ENCODE measurements at regions not wholly inside any gene's neighbourhood (a gene's known extent, or its start where the extent isn't known, plus 50 kb on each side); places are given as distances from the start of the nearest gene placed in this dataset.
"Not testable (repeated sequence)": the region's sequence is repeated elsewhere in the genome, so short reads cannot be mapped to it uniquely, and the experiment has no call there.

- ChIA-PET CTCF (no interaction called here), POLR2A (ENCODE audit: unreplicated experiment) (interaction anchor here (0.6 to 0.7 kb wide), 2 partner anchors 35 to 95 kb away, joined by 3 read pairs; no protein-coding TSS in a partner anchor)
- TF ChIP-seq EZH2 (IDR thresholded peaks at IDR 0.05; ENCODE audit: low read depth) (no peak), CTCF (conservative IDR thresholded peaks at IDR 0.05) (no peak)
- no TSS peak for BruUV-seq (replicated peaks)
- Histone ChIP-seq H3K36me3 (ENCODE audit: low read depth) (0 out of 2 replicates have a peak, but pooled peaks cover 7% of the 10 kb centered on the region), H3K4me3 (no peak overlapping the region), H3K4me1 (replicated peaks; ENCODE audit: insufficient read depth) (peaks cover 30% of the 10 kb centered on the region), H3K27me3 (ENCODE audit: insufficient read depth, low read depth) (no peaks in the 10 kb centered on the region), H3K27ac (peak overlapping the region; percentile 36), H3F3A (ENCODE audit: insufficient read depth, low read depth) (peaks cover 15% of the 10 kb centered on the region), H3K79me2 (ENCODE audit: low read depth) (no peaks in the 10 kb centered on the region), H2AFZ (no peak overlapping the region), H3K9me2 (ENCODE audit: insufficient read depth) (no peaks in the 10 kb centered on the region), H3K9me3 (ENCODE audit: insufficient read depth, low read depth) (no peaks in the 10 kb centered on the region), H3K4me2 (peak overlapping the region; percentile 32), H4K20me1 (ENCODE audit: insufficient read depth) (no peaks in the 10 kb centered on the region)
- no peak for DNase-seq
- intact Hi-C loops (cut with micrococcal nuclease; ENCODE audit: unreplicated experiment) = no loop called here
Measured at GRCh38 chr20:48019940-48020339, 234.7 kb upstream of the SULF2 start.

DNA sequence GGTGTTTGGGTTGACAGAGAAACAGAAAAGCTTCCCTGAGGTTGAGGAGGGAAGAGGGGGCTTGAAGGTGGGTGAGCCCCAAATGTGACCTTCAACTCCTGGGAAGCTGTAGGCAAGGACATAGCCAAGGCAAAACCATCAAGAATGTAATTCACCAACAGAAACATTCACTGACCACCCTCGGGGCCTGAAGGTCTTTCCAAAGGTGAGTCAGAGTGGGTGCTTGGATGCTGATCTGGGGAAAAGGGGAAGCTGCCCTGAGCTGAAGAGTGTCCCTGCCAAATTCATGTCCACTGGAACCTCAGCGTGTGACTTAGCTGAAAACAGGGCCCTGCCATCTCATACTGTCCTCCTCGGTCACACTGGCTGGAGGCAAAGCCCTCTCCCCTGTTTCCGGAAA is 234.2 kb upstream of the SULF2 start:
- ChIA-PET POLR2A (ENCODE audit: unreplicated experiment) (interaction anchor here (0.6 to 0.7 kb wide), 2 partner anchors 35 to 94 kb away, joined by 3 read pairs; no protein-coding TSS in a partner anchor), CTCF (no interaction called here)
- Histone ChIP-seq H3K27ac (peak overlapping the region; percentile 36), H3F3A (ENCODE audit: insufficient read depth, low read depth) (peaks cover 11% of the 10 kb centered on the region), H3K4me3 (no peak overlapping the region), H4K20me1 (ENCODE audit: insufficient read depth) (no peaks in the 10 kb centered on the region), H3K79me2 (ENCODE audit: low read depth) (no peaks in the 10 kb centered on the region), H3K27me3 (ENCODE audit: insufficient read depth, low read depth) (no peaks in the 10 kb centered on the region), H3K4me2 (peak overlapping the region; percentile 32), H3K4me1 (replicated peaks; ENCODE audit: insufficient read depth) (peaks cover 25% of the 10 kb centered on the region), H3K36me3 (ENCODE audit: low read depth) (0 out of 2 replicates have a peak, but pooled peaks cover 7% of the 10 kb centered on the region), H3K9me2 (ENCODE audit: insufficient read depth) (no peaks in the 10 kb centered on the region), H3K9me3 (ENCODE audit: insufficient read depth, low read depth) (no peaks in the 10 kb centered on the region), H2AFZ (no peak overlapping the region)
- no peak for TF ChIP-seq EZH2 (IDR thresholded peaks at IDR 0.05; ENCODE audit: low read depth)
- no peak for TF ChIP-seq CTCF (conservative IDR thresholded peaks at IDR 0.05)
- no TSS peak for BruUV-seq (replicated peaks)
- intact Hi-C loops (cut with micrococcal nuclease; ENCODE audit: unreplicated experiment) = no loop called here
- DNase-seq = peak; percentile 25 to 76

GRCh38 chr20:48018851-48019250 is 233.6 kb upstream of the SULF2 start:
- POLR2A ChIA-PET (ENCODE audit: unreplicated experiment) = not testable (repeated sequence)

DNA sequence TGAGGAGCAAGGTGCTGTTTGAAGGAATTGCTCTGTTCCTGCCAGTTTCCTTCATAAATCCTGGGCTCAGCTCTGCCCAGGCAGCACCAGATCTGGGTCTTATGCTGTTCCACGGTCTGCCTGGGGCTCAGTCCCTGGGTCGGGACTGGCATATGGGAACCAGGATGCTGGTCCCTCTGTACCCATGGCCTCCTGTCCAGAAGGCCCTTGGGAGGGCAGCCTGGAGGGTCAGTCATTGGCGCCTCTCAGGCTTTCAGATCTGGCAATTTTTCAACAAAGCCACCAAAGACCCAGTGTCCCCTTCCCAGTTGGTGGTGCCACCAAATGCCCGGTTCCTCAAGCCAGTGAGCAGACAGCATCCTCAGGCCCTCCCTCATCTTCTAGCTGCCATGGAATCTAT is 232.7 kb upstream of the SULF2 start:
- POLR2A ChIA-PET (ENCODE audit: unreplicated experiment) = interaction anchor here (0.6 kb wide), 1 partner anchor 145 kb away, joined by 7 read pairs; no protein-coding TSS in a partner anchor

More at GRCh38 chr20:48018851-48019250, 233.6 kb upstream of the SULF2 start:
- H3K27me3 ChIP-seq (ENCODE audit: insufficient read depth, low read depth); H3K9me3 ChIP-seq (ENCODE audit: insufficient read depth, low read depth); H2AFZ ChIP-seq; CTCF ChIA-PET; intact Hi-C loops (cut with micrococcal nuclease; ENCODE audit: unreplicated experiment); H3F3A ChIP-seq (ENCODE audit: insufficient read depth, low read depth); H3K36me3 ChIP-seq (ENCODE audit: low read depth); BruUV-seq (replicated peaks); H3K79me2 ChIP-seq (ENCODE audit: low read depth); H4K20me1 ChIP-seq (ENCODE audit: insufficient read depth); H3K27ac ChIP-seq; H3K9me2 ChIP-seq (ENCODE audit: insufficient read depth); H3K4me3 ChIP-seq: not testable (repeated sequence)
- peak; percentile 46 for DNase-seq
- Histone ChIP-seq H3K4me2 (peak overlapping the region; percentile 32; the same call in 1 of the 2 replicates), H3K4me1 (replicated peaks; ENCODE audit: insufficient read depth) (peaks cover 19% of the 10 kb centered on the region)

More for the DNA sequence above, 232.7 kb upstream of the SULF2 start:
- H3K4me2 ChIP-seq = no peak overlapping the region
- peaks cover 23% of the 10 kb centered on the region for H3K4me1 ChIP-seq (replicated peaks; ENCODE audit: insufficient read depth)
- BruUV-seq (replicated peaks) = no TSS peak
- no peak overlapping the region for H3K27ac ChIP-seq
- no peak for TF ChIP-seq EZH2 (IDR thresholded peaks at IDR 0.05; ENCODE audit: low read depth)
- no peak for TF ChIP-seq CTCF (conservative IDR thresholded peaks at IDR 0.05)
- no peaks in the 10 kb centered on the region for H3K9me2 ChIP-seq (ENCODE audit: insufficient read depth)
- CTCF ChIA-PET = no interaction called here
- DNase-seq = no peak
- 0 out of 2 replicates have a peak, but pooled peaks cover 6% of the 10 kb centered on the region for H3K36me3 ChIP-seq (ENCODE audit: low read depth)
- no peaks in the 10 kb centered on the region for H3K79me2 ChIP-seq (ENCODE audit: low read depth)
- intact Hi-C loops (cut with micrococcal nuclease; ENCODE audit: unreplicated experiment) = no loop called here
- H3K9me3 ChIP-seq (ENCODE audit: insufficient read depth, low read depth) = no peaks in the 10 kb centered on the region
- no peak overlapping the region for H3K4me3 ChIP-seq
- H3F3A ChIP-seq (ENCODE audit: insufficient read depth, low read depth) = peaks cover 4% of the 10 kb centered on the region
- no peaks in the 10 kb centered on the region for H4K20me1 ChIP-seq (ENCODE audit: insufficient read depth)
- H3K27me3 ChIP-seq (ENCODE audit: insufficient read depth, low read depth) = no peaks in the 10 kb centered on the region
- no peak overlapping the region for H2AFZ ChIP-seq
